ENCODE measurements at regions not wholly inside any gene's neighbourhood (a gene's known extent, or its start where the extent isn't known, plus 50 kb on each side); places are given as distances from the start of the nearest gene placed in this dataset.

- TF ChIP-seq, protein P1, sequence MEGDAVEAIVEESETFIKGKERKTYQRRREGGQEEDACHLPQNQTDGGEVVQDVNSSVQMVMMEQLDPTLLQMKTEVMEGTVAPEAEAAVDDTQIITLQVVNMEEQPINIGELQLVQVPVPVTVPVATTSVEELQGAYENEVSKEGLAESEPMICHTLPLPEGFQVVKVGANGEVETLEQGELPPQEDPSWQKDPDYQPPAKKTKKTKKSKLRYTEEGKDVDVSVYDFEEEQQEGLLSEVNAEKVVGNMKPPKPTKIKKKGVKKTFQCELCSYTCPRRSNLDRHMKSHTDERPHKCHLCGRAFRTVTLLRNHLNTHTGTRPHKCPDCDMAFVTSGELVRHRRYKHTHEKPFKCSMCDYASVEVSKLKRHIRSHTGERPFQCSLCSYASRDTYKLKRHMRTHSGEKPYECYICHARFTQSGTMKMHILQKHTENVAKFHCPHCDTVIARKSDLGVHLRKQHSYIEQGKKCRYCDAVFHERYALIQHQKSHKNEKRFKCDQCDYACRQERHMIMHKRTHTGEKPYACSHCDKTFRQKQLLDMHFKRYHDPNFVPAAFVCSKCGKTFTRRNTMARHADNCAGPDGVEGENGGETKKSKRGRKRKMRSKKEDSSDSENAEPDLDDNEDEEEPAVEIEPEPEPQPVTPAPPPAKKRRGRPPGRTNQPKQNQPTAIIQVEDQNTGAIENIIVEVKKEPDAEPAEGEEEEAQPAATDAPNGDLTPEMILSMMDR (IDR thresholded peaks at IDR 0.05): no peak
- no peaks in the 10 kb centered on the region for H3K4me1 ChIP-seq (ENCODE audit: low read depth)
- intact Hi-C loops (cut with DNase I, micrococcal nuclease): no loop called here
- H3K9me3 ChIP-seq: peaks cover 3% of the 10 kb centered on the region
- no peak for DNase-seq
- no peak overlapping the region for H3K4me3 ChIP-seq
- ATAC-seq: no peak
- H3K36me3 ChIP-seq (ENCODE audit: low read depth): no peaks in the 10 kb centered on the region
Measured at GRCh38 chr2:236947896-236948295, 137.8 kb upstream of the COPS8 start.

GRCh38 chr2:236949089-236949905 is 136.4 kb upstream of the COPS8 start:
- Histone ChIP-seq H3K36me3 (ENCODE audit: low read depth) (no peaks in the 10 kb centered on the region), H3K4me3 (no peak overlapping the region), H3K9me3 (peaks cover 3% of the 10 kb centered on the region), H3K4me1 (ENCODE audit: low read depth) (no peaks in the 10 kb centered on the region)
- intact Hi-C loops (cut with DNase I, micrococcal nuclease): no loop called here
- DNase-seq: no peak
- TF ChIP-seq, protein P1 (IDR thresholded peaks at IDR 0.05): no peak
- ATAC-seq: no peak

DNA sequence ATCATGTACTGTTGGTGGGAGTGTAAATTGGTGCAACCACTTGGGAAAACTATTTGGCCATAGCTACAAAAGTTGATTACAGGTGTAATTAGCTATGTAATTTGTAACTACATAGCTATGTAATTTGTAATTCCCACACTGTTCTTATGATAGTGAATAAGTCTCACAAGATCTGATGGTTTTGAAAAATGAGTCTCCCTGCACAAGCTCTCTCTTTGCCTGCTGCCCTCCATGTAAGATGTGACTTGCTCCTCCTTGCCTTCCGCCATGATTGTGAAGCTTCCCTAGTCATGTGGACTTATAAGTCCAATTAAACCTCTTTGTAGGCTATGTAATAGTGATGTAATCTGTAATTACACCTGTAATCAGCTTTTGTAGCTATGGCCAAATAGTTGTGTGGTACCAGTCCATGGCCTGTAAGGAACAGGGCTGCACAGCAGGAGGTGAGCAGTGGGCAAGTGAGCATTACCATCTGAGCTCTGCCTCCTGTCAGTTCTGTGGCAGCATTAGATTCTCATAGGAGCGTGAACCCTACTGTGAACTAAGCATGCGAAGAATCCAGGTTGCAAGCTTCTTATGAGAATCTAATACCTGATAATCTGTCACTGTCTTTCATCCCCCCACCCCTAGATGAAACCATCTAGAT is 133.7 kb upstream of the COPS8 start:
- DNase-seq: no peak
- intact Hi-C loops (cut with DNase I, micrococcal nuclease): no loop called here
- Histone ChIP-seq H3K4me1 (ENCODE audit: low read depth) (no peaks in the 10 kb centered on the region), H3K9me3 (peaks cover 3% of the 10 kb centered on the region), H3K4me3 (no peak overlapping the region), H3K36me3 (ENCODE audit: low read depth) (no peaks in the 10 kb centered on the region)
- TF ChIP-seq, protein P1 (IDR thresholded peaks at IDR 0.05): no peak
- ATAC-seq: no peak

DNA sequence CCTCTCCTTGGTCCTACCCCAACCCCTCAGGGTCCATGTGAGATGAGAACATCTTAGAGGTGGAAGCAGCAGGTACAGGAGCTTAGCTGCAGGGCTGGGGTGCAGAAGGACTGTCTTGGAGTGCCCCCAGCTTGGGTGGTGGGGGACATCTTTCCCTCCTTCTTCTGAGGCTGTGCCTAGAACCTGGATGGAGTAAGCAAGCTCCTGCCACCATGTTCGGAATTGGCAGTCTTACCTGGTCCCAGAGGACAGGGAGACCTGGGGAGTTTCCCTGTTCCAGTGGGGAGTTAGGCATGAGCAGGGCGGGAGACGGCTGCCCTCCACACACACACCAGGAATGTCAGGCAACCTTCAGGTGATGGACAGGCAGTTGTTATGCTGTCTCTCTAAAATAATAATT is 131.0 kb upstream of the COPS8 start:
- no peaks in the 10 kb centered on the region for H3K36me3 ChIP-seq (ENCODE audit: low read depth)
- no peak overlapping the region for H3K4me3 ChIP-seq
- ATAC-seq (no peak), DNase-seq (no peak)
- TF ChIP-seq, protein P1 (IDR thresholded peaks at IDR 0.05): no peak
- intact Hi-C loops (cut with DNase I, micrococcal nuclease): no loop called here
- peaks cover 3% of the 10 kb centered on the region for H3K9me3 ChIP-seq
- H3K4me1 ChIP-seq (ENCODE audit: low read depth): no peaks in the 10 kb centered on the region

DNA sequence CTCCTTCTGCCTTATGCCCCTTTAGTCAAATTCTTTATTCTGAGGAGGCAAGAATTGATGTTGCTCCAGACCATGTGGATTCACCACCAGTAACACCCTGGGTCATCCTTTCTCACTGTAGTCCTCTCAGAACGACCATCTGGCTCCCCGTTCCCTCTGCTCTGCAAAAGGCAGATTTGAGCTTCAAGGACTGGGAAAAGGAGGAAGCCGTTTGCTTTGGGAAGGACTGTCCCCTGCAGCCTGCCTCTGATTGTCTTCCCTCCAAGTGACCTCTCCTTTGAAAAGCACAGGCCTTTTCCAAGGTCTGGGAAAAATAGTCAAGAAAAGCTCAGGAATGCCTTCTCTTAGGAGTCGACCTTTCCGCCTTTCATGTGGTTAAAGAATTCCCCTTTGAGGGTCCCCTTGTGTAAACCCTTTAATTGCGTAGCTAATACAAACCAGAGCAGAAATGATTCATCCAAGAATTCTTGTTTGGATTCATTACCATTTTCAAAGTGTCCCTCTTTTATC is 130.1 kb upstream of the COPS8 start:
- Histone ChIP-seq H3K4me3 (no peak overlapping the region), H3K9me3 (peaks cover 3% of the 10 kb centered on the region), H3K4me1 (ENCODE audit: low read depth) (no peaks in the 10 kb centered on the region), H3K36me3 (ENCODE audit: low read depth) (no peaks in the 10 kb centered on the region)
- no peak for ATAC-seq
- DNase-seq: no peak
- intact Hi-C loops (cut with DNase I, micrococcal nuclease): no loop called here
- TF ChIP-seq, protein P1 (IDR thresholded peaks at IDR 0.05): no peak

Data from mucosa of descending colon (tissue), 3 donors.